ENCODE measurements at regions not wholly inside any gene's neighbourhood (a gene's known extent, or its start where the extent isn't known, plus 50 kb on each side); places are given as distances from the start of the nearest gene placed in this dataset.

DNA sequence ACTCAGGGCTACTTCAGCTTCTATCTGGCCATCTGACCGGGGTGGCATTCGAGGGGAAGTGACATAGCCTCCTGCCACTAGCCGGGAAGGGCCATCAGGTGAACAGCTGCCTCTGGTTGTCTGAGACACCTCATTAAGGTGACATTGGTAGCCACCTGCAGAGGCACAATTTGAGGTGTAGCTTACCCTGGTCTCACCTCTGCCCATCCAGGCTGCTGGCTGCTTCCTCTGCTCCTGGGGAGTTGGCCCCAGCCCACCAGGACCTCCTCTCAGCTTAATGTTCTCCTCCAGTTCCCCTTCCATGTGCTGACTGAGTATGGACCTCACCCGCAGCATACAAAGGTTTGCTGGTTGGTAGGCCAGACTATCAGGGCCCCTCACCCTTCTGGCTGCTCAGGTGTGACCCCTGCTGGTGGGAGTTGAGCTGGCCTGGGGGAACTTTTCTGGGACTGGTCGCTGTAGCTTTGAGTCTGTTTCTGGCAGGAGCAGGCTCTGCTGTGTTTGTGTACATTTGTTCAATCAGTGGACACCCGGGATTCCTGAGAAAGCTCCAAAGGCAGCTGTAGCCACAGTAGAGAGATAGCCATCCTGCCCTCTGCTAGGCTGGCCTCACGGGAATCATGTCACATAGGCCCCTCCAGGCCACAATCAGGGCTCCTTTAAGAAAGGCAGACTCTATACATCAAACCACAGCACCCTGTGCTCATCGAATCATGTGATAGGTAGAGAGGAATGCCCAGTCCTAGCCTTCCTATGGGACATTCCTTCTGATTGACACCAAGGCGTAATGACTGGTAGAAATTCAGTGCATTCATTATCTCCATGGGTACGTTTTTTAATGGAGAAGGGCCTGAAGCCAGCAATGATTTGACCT is 295.1 kb upstream of the PLET1 start:
- TF ChIP-seq POLR2A (IDR thresholded peaks at IDR 0.05; ENCODE audit: low read length): no peak
- no peak for TF ChIP-seq GATA1 (IDR thresholded peaks at IDR 0.05; ENCODE audit: low read depth, low read length)

Measured in erythroblast (primary cell).